H9 (cell line): ENCODE measurements at regions not wholly inside any gene's neighbourhood (a gene's known extent, or its start where the extent isn't known, plus 50 kb on each side); places are given as distances from the start of the nearest gene placed in this dataset.

ENCODE experiments used
- DNase-seq: peaks from one replicate; pipeline ENCODE4 v3.0.0-alpha.2; 2017
- H2AFZ ChIP-seq: one replicate; pipeline ENCODE4 v1.6.1; 2013; ENCODE audit warnings: mild to moderate bottlenecking, low read length, control low read depth, moderate library complexity
- H2AK5ac ChIP-seq: 2 replicates; pipeline ENCODE4 v1.6.1; 2013; ENCODE audit warnings: low read length, control low read depth, mixed read lengths; ENCODE audit not compliant: insufficient read length
- H2BK120ac ChIP-seq: one replicate; pipeline ENCODE4 v1.6.1; 2013; ENCODE audit warnings: low read depth, mild to moderate bottlenecking, low read length, control low read depth, inconsistent platforms; ENCODE audit not compliant: poor library complexity, severe bottlenecking
- H2BK12ac ChIP-seq: 2 replicates; pipeline ENCODE4 v1.6.1; 2013; ENCODE audit warnings: low read length, control low read depth, mixed read lengths, low read depth; ENCODE audit not compliant: insufficient read length
- H2BK15ac ChIP-seq: 2 replicates; pipeline ENCODE4 v1.6.1; 2013; ENCODE audit warnings: low read depth, low read length, control low read depth
- H2BK20ac ChIP-seq: one replicate; pipeline ENCODE4 v1.6.1; 2013; ENCODE audit warnings: low read depth, mild to moderate bottlenecking, low read length, control low read depth, inconsistent platforms; ENCODE audit not compliant: poor library complexity, severe bottlenecking
- H2BK5ac ChIP-seq: 2 replicates; pipeline ENCODE4 v1.6.1; 2013; ENCODE audit warnings: low read length, control low read depth, mixed read lengths; ENCODE audit not compliant: insufficient read length
- H3K14ac ChIP-seq: 2 replicates; pipeline ENCODE4 v1.6.1; 2013; ENCODE audit warnings: low read length, control low read depth; ENCODE audit not compliant: insufficient read depth
- H3K18ac ChIP-seq: 2 replicates; pipeline ENCODE4 v1.6.1; 2013; ENCODE audit warnings: low read depth, mild to moderate bottlenecking, mixed read lengths, low read length, control low read depth; ENCODE audit not compliant: insufficient read length
- H3K23ac ChIP-seq: 2 replicates; pipeline ENCODE4 v1.6.1; 2013; ENCODE audit warnings: low read length, control low read depth, mixed read lengths, low read depth; ENCODE audit not compliant: insufficient read length
- H3K23me2 ChIP-seq: 2 replicates; pipeline ENCODE4 v1.6.1; 2013; ENCODE audit warnings: low read depth, mild to moderate bottlenecking, mixed read lengths, low read length, control low read depth; ENCODE audit not compliant: insufficient read length, poor library complexity, severe bottlenecking
- H3K27ac ChIP-seq: 2 replicates; pipeline ENCODE4 v1.5.1; 2013; ENCODE audit warnings: low read length, control low read depth, mixed read lengths, low read depth; ENCODE audit not compliant: insufficient read length
- H3K27me3 ChIP-seq: 2 replicates; pipeline ENCODE4 v1.6.1; 2013; ENCODE audit warnings: low read length, control low read depth, inconsistent platforms; ENCODE audit not compliant: insufficient read depth
- H3K4ac ChIP-seq: 2 replicates; pipeline ENCODE4 v1.6.1; 2013; ENCODE audit warnings: low read depth, mild to moderate bottlenecking, control low read depth, inconsistent platforms, low read length, moderate library complexity
- H3K4me1 ChIP-seq: 2 replicates; pipeline ENCODE4 v1.6.1; 2013; ENCODE audit warnings: low read length, control low read depth, inconsistent platforms; ENCODE audit not compliant: insufficient read depth
- H3K4me2 ChIP-seq: 2 replicates; pipeline ENCODE4 v1.6.1; 2013; ENCODE audit warnings: low read length, control low read depth, mixed read lengths; ENCODE audit not compliant: insufficient read length, insufficient read depth
- H3K56ac ChIP-seq: 2 replicates; pipeline ENCODE4 v1.6.1; 2013; ENCODE audit warnings: low read depth, mild to moderate bottlenecking, mixed read lengths, low read length, control low read depth; ENCODE audit not compliant: insufficient read length
- H3K79me1 ChIP-seq: 2 replicates; pipeline ENCODE4 v1.6.1; 2013; ENCODE audit warnings: low read depth, mild to moderate bottlenecking, moderate library complexity, low read length, control low read depth, inconsistent platforms; ENCODE audit not compliant: insufficient read depth, poor library complexity, severe bottlenecking
- H3K79me2 ChIP-seq: 2 replicates; pipeline ENCODE4 v1.6.1; 2013; ENCODE audit warnings: low read length, control low read depth, inconsistent platforms; ENCODE audit not compliant: insufficient read depth
- H3K9ac ChIP-seq: 2 replicates; pipeline ENCODE4 v1.6.1; 2013; ENCODE audit warnings: low read length, control low read depth, mixed read lengths; ENCODE audit not compliant: insufficient read length; ENCODE audit errors: extremely low read depth
- H3K9me3 ChIP-seq: one replicate; pipeline ENCODE4 v1.6.1; 2013; ENCODE audit warnings: low read depth, low read length, inconsistent platforms; ENCODE audit not compliant: control insufficient read depth
- H3T11ph ChIP-seq: one replicate; pipeline ENCODE4 v1.6.1; 2013; ENCODE audit warnings: mild to moderate bottlenecking, low read length, control low read depth, inconsistent platforms
- H4K20me1 ChIP-seq: one replicate; pipeline ENCODE4 v1.6.1; 2013; ENCODE audit not compliant: control insufficient read depth, insufficient read length, insufficient read depth
- H4K5ac ChIP-seq: 2 replicates; pipeline ENCODE4 v1.6.1; 2013; ENCODE audit warnings: low read depth, mild to moderate bottlenecking, mixed read lengths, low read length, control low read depth; ENCODE audit not compliant: insufficient read length
- H4K8ac ChIP-seq: replicated peaks from 2 replicates; pipeline ENCODE4 v1.6.1; 2013; ENCODE audit warnings: low read length, control low read depth, mixed read lengths, low read depth; ENCODE audit not compliant: insufficient read length
- H4K91ac ChIP-seq: 2 replicates; pipeline ENCODE4 v1.6.1; 2013; ENCODE audit warnings: low read depth, mild to moderate bottlenecking, moderate library complexity, mixed read lengths, low read length, control low read depth; ENCODE audit not compliant: insufficient read length
- H3K27ac Mint-ChIP-seq, 3 experiments: 2 replicates in 2 of 3; 3 replicates in 1 of 3; pipeline ENCODE4 v1.8.0; 2020 to 2021; ENCODE audit warnings: mixed read lengths in 3 of 3, mild to moderate bottlenecking in 1 of 3, moderate library complexity in 1 of 3
- H3K27me3 Mint-ChIP-seq: 2 replicates; pipeline ENCODE4 v1.8.0; 2021; ENCODE audit warnings: low read depth, mild to moderate bottlenecking, moderate library complexity, mixed read lengths
- H3K36me3 Mint-ChIP-seq, 3 experiments: 2 replicates in 2 of 3; 3 replicates in 1 of 3; pipeline ENCODE4 v1.8.0; 2020 to 2021; ENCODE audit warnings: low read depth in 3 of 3, mixed read lengths in 3 of 3; ENCODE audit not compliant: insufficient read depth in 1 of 3
- H3K4me1 Mint-ChIP-seq, 2 experiments: 2 replicates each; pipeline ENCODE4 v1.8.0; 2020; ENCODE audit warnings: mixed read lengths in 2 of 2
- H3K4me3 Mint-ChIP-seq, 2 experiments: 2 replicates in 1 of 2; 3 replicates in 1 of 2; pipeline ENCODE4 v1.8.0; 2020 to 2021; ENCODE audit warnings: mild to moderate bottlenecking in 2 of 2, mixed read lengths in 2 of 2, moderate library complexity in 1 of 2
- H3K9me3 Mint-ChIP-seq, 2 experiments: 2 replicates in 1 of 2; 3 replicates in 1 of 2; pipeline ENCODE4 v1.8.0; 2020; ENCODE audit warnings: mild to moderate bottlenecking in 2 of 2, mixed read lengths in 2 of 2, moderate library complexity in 1 of 2
- CTCF ChIP-seq: fragments of 200-600 bp; sonication (generic); conservative IDR thresholded peaks from 3 replicates; pipeline ENCODE4 v1.8.0; 2021; ENCODE audit warnings: antibody characterized with exemption, mild to moderate bottlenecking
- WGBS: extraction: QIAGEN DNeasy Blood & Tissue Kit; methylation state at CpG from one replicate; pipeline ENCODE4 v1.1.7; 2013; ENCODE audit warnings: missing lambda C conversion rate, low lambda C conversion rate, mixed read lengths; ENCODE audit not compliant: insufficient read length; ENCODE audit errors: extremely low coverage; 5-methylcytosine and 5-hydroxymethylcytosine counted together

- Histone ChIP-seq H3K23ac (no peak overlapping the region), H4K91ac (no peak overlapping the region), H3K27me3 (no peaks in the 10 kb centered on the region), H2AK5ac (no peak overlapping the region), H3T11ph (no peak overlapping the region), H2BK12ac (no peak overlapping the region), H2AFZ (no peak overlapping the region), H3K27ac (no peak overlapping the region), H3K9ac (no peak overlapping the region), H4K5ac (no peak overlapping the region), H3K4me1 (no peaks in the 10 kb centered on the region), H3K4me2 (no peak overlapping the region), H2BK15ac (no peak overlapping the region), H2BK120ac (no peak overlapping the region), H3K18ac (no peak overlapping the region), H3K14ac (no peak overlapping the region), H3K79me1 (no peaks in the 10 kb centered on the region), H2BK5ac (no peak overlapping the region), H3K4ac (no peak overlapping the region), H3K56ac (no peak overlapping the region), H3K9me3 (no peaks in the 10 kb centered on the region), H4K8ac (no peak overlapping the region), H2BK20ac (no peak overlapping the region), H4K20me1 (no peaks in the 10 kb centered on the region), H3K79me2 (no peaks in the 10 kb centered on the region), H3K23me2 (no peaks in the 10 kb centered on the region)
- Mint-ChIP-seq H3K9me3 (no peaks in the 10 kb centered on the region), H3K27me3 (no peaks in the 10 kb centered on the region), H3K4me3 (no peak overlapping the region), H3K36me3 (no peaks in the 10 kb centered on the region), H3K27ac (no peak overlapping the region), H3K4me1 (peaks cover 10 to 13% of the 10 kb centered on the region in 2 experiments)
- DNase-seq = no peak
- TF ChIP-seq CTCF = no peak
- no CpG with 5 or more reads among the region's 2 CpGs for WGBS
Observed at GRCh38 chr12:46437469-46437868, 64.9 kb upstream of the SLC38A2 start.
